H1 (cell line): ENCODE measurements at regions not wholly inside any gene's neighbourhood (a gene's known extent, or its start where the extent isn't known, plus 50 kb on each side); places are given as distances from the start of the nearest gene placed in this dataset.

Experiments
- CTBP2 ChIP-seq: IDR thresholded peaks from 2 replicates; pipeline ENCODE4 v1.7.0; 2011; ENCODE audit warnings: borderline replicate concordance, mild to moderate bottlenecking, moderate library complexity, mixed read lengths, low read length; ENCODE audit not compliant: insufficient read depth, insufficient read length
- HDAC6 ChIP-seq: IDR thresholded peaks from one replicate; pipeline ENCODE4 v1.7.1; 2012; ENCODE audit warnings: low read depth, mild to moderate bottlenecking, inconsistent platforms, low read length, moderate library complexity
- KDM1A ChIP-seq: fragments of 200-600, 300-600 bp; sonication (generic); IDR thresholded peaks from 2 replicates; pipeline ENCODE4 v1.7.1; 2016; ENCODE audit warnings: mild to moderate bottlenecking, low read length, borderline replicate concordance
- RAD21 ChIP-seq, 2 experiments: IDR thresholded peaks in 1 of 2; conservative IDR thresholded peaks in 1 of 2; 2 replicates each; pipeline ENCODE4 v1.6.1; 2011; ENCODE audit warnings: low read depth in 2 of 2, low read length in 2 of 2, improper control_type of control experiment in 1 of 2, inconsistent platforms in 1 of 2, mild to moderate bottlenecking in 1 of 2, moderate library complexity in 1 of 2
- SP2 ChIP-seq: IDR thresholded peaks from 2 replicates; pipeline ENCODE4 v1.6.1; 2012; ENCODE audit warnings: mild to moderate bottlenecking, low read length, inconsistent platforms
- TF ChIP-seq, protein P1 (sequence below): IDR thresholded peaks from 2 replicates; pipeline ENCODE4 v1.6.1; 2011; ENCODE audit warnings: low read length, improper control_type of control experiment
- TF ChIP-seq, protein P2 (sequence below): IDR thresholded peaks from 2 replicates; pipeline ENCODE4 v1.6.1; 2012; ENCODE audit warnings: inconsistent platforms

DNA sequence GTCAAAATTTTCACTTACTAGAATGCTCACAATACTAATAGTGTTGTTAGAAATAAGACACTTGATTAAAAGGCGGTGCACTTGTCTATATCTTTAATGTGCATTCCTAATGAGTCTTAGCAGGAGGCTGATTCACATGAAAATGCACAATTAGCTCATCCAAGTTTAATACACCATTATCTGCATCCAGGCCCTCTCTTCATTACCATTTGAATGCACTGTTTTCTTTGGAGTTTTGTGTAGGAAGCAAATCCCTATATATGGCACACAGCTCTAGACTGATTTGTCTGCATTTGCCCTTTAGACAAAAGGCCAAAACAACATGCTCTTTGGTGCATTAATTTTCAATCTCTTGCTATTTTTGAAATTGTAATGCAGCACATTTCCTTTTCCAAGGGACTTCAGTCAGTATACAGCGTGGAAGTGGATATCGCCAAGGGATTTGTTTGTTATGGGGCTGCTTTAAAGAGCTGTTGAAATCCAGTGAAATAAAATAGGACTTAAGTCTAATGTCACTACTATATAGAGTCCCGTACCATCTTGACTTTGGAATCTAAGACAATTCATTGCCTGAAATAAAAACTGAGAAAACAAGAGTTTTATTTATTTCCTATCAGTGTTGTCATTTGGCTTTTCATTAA lies 257.6 kb upstream of the CPHXL start (continued):
- TF ChIP-seq, protein P1, sequence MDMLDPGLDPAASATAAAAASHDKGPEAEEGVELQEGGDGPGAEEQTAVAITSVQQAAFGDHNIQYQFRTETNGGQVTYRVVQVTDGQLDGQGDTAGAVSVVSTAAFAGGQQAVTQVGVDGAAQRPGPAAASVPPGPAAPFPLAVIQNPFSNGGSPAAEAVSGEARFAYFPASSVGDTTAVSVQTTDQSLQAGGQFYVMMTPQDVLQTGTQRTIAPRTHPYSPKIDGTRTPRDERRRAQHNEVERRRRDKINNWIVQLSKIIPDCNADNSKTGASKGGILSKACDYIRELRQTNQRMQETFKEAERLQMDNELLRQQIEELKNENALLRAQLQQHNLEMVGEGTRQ, result no peak
- TF ChIP-seq KDM1A, result no peak
- TF ChIP-seq, protein P2, sequence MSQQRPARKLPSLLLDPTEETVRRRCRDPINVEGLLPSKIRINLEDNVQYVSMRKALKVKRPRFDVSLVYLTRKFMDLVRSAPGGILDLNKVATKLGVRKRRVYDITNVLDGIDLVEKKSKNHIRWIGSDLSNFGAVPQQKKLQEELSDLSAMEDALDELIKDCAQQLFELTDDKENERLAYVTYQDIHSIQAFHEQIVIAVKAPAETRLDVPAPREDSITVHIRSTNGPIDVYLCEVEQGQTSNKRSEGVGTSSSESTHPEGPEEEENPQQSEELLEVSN, result no peak
- TF ChIP-seq RAD21 (IDR thresholded peaks at IDR 0.05 in 1 of 2, conservative IDR thresholded peaks at IDR 0.05 in 1 of 2; ENCODE audit: low read depth in 2 of 2, low read length in 2 of 2), result no peak
- no peak for TF ChIP-seq SP2
- no peak for TF ChIP-seq CTBP2
- TF ChIP-seq HDAC6, result no peak
